Bronchial epithelial cell (primary cell): ENCODE measurements at regions not wholly inside any gene's neighbourhood (a gene's known extent, or its start where the extent isn't known, plus 50 kb on each side); places are given as distances from the start of the nearest gene placed in this dataset.

Experiments used
- DNase-seq: peaks from one replicate; pipeline ENCODE4 v3.0.0-alpha.2; 2010; ENCODE audit warnings: low read depth
- FAIRE-seq: peaks from 2 replicates; lab custom pipeline; 2011; peaks lifted over from hg19 to GRCh38; lab: Jason Lieb, UNC
- H3K27me3 ChIP-seq: 2 replicates; pipeline ENCODE4 v1.5.1; 2011; ENCODE audit warnings: low read length; ENCODE audit not compliant: control insufficient read depth, insufficient read depth
- H3K36me3 ChIP-seq: 2 replicates; pipeline ENCODE4 v1.5.1; 2011; ENCODE audit warnings: low read length; ENCODE audit not compliant: control insufficient read depth, insufficient read depth
- H3K4me3 ChIP-seq: 2 replicates; pipeline ENCODE4 v1.5.1; 2011; ENCODE audit warnings: mild to moderate bottlenecking, low read depth, low read length, control low read depth
- CTCF ChIP-seq: IDR thresholded peaks from 2 replicates; pipeline ENCODE4 v1.5.1; 2011; ENCODE audit warnings: mild to moderate bottlenecking, moderate library complexity, low read length, control low read depth, inconsistent platforms; ENCODE audit not compliant: insufficient read depth, severe bottlenecking

- Histone ChIP-seq H3K27me3 (no peaks in the 10 kb centered on the region), H3K36me3 (no peaks in the 10 kb centered on the region), H3K4me3 (no peak overlapping the region)
- FAIRE-seq = no peak
- no peak for TF ChIP-seq CTCF
- DNase-seq = no peak
These were observed 77.4 kb downstream of the SAMD9 start for GRCh38 chr7:93040355-93040754.

GRCh38 chr7:93039786-93040185 lies 78.0 kb downstream of the SAMD9 start:
- no peak for FAIRE-seq
- H3K4me3 ChIP-seq = no peak overlapping the region
- no peak for DNase-seq
- TF ChIP-seq CTCF = no peak
- H3K36me3 ChIP-seq = no peaks in the 10 kb centered on the region
- no peaks in the 10 kb centered on the region for H3K27me3 ChIP-seq

- Histone ChIP-seq H3K27me3 (no peaks in the 10 kb centered on the region), H3K36me3 (no peaks in the 10 kb centered on the region), H3K4me3 (no peak overlapping the region)
- no peak for TF ChIP-seq CTCF
- DNase-seq = no peak
- no peak for FAIRE-seq
These were observed 78.5 kb downstream of the SAMD9 start for GRCh38 chr7:93039282-93039681.

- TF ChIP-seq CTCF = no peak
- Histone ChIP-seq H3K36me3 (no peaks in the 10 kb centered on the region), H3K27me3 (no peaks in the 10 kb centered on the region), H3K4me3 (no peak overlapping the region)
- FAIRE-seq (no peak), DNase-seq (peak; percentile 84)
These were observed 81.0 kb downstream of the SAMD9 start for GRCh38 chr7:93036807-93037206.

GRCh38 chr7:93036149-93036640 lies 81.6 kb downstream of the SAMD9 start:
- Histone ChIP-seq H3K36me3 (no peaks in the 10 kb centered on the region), H3K27me3 (no peaks in the 10 kb centered on the region), H3K4me3 (no peak overlapping the region)
- TF ChIP-seq CTCF = no peak
- FAIRE-seq (no peak), DNase-seq (no peak)

- Histone ChIP-seq H3K36me3 (no peaks in the 10 kb centered on the region), H3K27me3 (no peaks in the 10 kb centered on the region), H3K4me3 (no peak overlapping the region)
- DNase-seq = no peak
- FAIRE-seq = no peak
- TF ChIP-seq CTCF = no peak
These were observed 86.0 kb downstream of the SAMD9 start for GRCh38 chr7:93031795-93032194.
